ENCODE measurements at regions not wholly inside any gene's neighbourhood (a gene's known extent, or its start where the extent isn't known, plus 50 kb on each side); places are given as distances from the start of the nearest gene placed in this dataset.

DNA sequence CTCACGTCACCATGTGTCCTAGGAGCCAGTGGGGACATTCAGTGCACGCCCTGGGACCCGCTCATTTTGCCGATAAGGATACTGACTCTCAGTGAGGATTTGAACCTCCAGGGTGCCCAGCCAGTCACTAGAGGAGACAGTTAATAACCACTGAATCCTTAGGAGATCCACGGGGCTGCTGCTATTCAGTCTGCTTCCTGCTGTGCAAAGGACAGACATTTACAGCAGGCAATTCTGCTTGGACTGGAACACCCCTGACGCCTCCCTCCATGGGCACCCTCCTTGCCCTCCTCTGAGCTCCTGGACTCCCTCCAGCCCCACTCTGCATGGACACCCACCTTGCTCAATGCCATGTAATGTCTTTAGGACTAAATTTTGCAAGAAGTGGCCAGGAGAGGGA lies 265.5 kb downstream of the EIPR1 start:
- Histone ChIP-seq H3K4me1 (replicated peaks) (no peaks in the 10 kb centered on the region), H3K27ac (no peak overlapping the region), H3K9me3 (no peaks in the 10 kb centered on the region), H3K27me3 (replicated peaks; ENCODE audit: insufficient read depth) (no peaks in the 10 kb centered on the region), H3K36me3 (no peaks in the 10 kb centered on the region), H3K4me3 (no peak overlapping the region)
- WGBS, result 86% methylated on average over 6 of the region's 6 CpGs
- intact Hi-C loops (cut with DNase I), result no loop called here
- TF ChIP-seq POLR2AphosphoS5 (IDR thresholded peaks at IDR 0.05), result no peak
- no peak for DNase-seq (ENCODE audit: low spot score)

DNA sequence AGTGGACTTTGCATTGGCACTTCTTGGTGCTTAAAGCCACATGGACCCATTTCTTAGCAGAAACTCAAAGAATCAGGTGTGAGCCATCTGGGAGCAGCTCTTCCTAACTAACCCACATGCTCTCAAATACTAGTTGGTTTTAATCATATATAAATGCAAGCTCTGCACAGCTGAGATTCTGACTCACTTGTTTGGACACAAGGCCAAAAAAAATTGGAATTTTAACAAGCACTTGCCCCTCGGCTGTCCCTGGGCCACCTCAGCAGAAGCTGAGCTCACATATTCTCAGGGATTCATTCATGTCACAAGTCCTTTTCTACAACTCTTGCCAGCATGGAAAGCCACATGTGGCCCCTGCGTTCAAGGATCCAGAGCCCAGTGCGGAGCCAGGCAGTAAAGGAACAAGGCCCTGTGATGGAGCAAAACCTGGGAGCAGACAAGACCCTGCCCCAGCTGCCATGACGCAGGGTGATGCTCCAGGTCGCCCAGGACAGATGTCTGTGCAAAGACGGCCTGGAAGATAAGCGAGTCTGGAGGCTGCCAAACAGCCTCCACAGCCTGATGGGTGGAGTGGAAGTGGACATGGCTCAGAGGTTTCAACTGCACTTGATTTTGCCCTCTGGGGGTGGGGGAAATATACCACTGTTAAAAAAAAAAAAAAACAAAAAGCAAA lies 266.5 kb downstream of the EIPR1 start:
- H3K4me1 ChIP-seq (replicated peaks), result no peaks in the 10 kb centered on the region
- H3K36me3 ChIP-seq, result no peaks in the 10 kb centered on the region
- intact Hi-C loops (cut with DNase I), result no loop called here
- no peak for TF ChIP-seq POLR2A (IDR thresholded peaks at IDR 0.05)
- TF ChIP-seq, protein P1, sequence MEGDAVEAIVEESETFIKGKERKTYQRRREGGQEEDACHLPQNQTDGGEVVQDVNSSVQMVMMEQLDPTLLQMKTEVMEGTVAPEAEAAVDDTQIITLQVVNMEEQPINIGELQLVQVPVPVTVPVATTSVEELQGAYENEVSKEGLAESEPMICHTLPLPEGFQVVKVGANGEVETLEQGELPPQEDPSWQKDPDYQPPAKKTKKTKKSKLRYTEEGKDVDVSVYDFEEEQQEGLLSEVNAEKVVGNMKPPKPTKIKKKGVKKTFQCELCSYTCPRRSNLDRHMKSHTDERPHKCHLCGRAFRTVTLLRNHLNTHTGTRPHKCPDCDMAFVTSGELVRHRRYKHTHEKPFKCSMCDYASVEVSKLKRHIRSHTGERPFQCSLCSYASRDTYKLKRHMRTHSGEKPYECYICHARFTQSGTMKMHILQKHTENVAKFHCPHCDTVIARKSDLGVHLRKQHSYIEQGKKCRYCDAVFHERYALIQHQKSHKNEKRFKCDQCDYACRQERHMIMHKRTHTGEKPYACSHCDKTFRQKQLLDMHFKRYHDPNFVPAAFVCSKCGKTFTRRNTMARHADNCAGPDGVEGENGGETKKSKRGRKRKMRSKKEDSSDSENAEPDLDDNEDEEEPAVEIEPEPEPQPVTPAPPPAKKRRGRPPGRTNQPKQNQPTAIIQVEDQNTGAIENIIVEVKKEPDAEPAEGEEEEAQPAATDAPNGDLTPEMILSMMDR (IDR thresholded peaks at IDR 0.05), result no peak
- TF ChIP-seq POLR2AphosphoS5 (IDR thresholded peaks at IDR 0.05), result no peak
- DNase-seq (ENCODE audit: low spot score), result no peak
- 85% methylated on average over 7 of the region's 7 CpGs for WGBS
- no peaks in the 10 kb centered on the region for H3K27me3 ChIP-seq (replicated peaks; ENCODE audit: insufficient read depth)
- no peak overlapping the region for H3K27ac ChIP-seq
- H3K9me3 ChIP-seq, result no peaks in the 10 kb centered on the region
- H3K4me3 ChIP-seq, result no peak overlapping the region

DNA sequence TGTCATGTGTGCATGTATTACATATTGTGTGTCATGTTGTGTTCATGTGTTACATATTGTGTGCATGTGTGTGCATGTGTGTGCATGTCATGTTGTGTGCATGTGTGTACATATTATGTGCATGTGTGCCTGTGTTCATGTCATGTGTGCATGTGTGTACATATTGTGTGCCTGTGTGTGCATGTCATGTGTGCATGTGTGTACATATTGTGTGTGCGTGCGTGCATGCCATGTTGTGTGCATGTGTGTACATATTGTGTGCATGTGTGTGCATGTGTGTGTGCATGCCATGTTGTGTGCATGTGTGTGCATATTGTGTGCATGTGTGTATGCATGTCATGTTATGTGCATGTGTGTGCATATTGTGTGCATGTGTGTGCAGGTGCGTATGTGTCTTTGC lies 267.1 kb downstream of the EIPR1 start:
- Histone ChIP-seq H3K9me3 (no peaks in the 10 kb centered on the region), H3K36me3 (no peaks in the 10 kb centered on the region), H3K27me3 (replicated peaks; ENCODE audit: insufficient read depth) (no peaks in the 10 kb centered on the region), H3K27ac (no peak overlapping the region), H3K4me3 (no peak overlapping the region), H3K4me1 (replicated peaks) (no peaks in the 10 kb centered on the region)
- 100% methylated on average over 3 of the region's 3 CpGs for WGBS
- DNase-seq (ENCODE audit: low spot score), result no peak
- intact Hi-C loops (cut with DNase I), result no loop called here
- TF ChIP-seq, protein P1 (IDR thresholded peaks at IDR 0.05), result no peak
- no peak for TF ChIP-seq POLR2AphosphoS5 (IDR thresholded peaks at IDR 0.05)
- TF ChIP-seq POLR2A (IDR thresholded peaks at IDR 0.05), result no peak

DNA sequence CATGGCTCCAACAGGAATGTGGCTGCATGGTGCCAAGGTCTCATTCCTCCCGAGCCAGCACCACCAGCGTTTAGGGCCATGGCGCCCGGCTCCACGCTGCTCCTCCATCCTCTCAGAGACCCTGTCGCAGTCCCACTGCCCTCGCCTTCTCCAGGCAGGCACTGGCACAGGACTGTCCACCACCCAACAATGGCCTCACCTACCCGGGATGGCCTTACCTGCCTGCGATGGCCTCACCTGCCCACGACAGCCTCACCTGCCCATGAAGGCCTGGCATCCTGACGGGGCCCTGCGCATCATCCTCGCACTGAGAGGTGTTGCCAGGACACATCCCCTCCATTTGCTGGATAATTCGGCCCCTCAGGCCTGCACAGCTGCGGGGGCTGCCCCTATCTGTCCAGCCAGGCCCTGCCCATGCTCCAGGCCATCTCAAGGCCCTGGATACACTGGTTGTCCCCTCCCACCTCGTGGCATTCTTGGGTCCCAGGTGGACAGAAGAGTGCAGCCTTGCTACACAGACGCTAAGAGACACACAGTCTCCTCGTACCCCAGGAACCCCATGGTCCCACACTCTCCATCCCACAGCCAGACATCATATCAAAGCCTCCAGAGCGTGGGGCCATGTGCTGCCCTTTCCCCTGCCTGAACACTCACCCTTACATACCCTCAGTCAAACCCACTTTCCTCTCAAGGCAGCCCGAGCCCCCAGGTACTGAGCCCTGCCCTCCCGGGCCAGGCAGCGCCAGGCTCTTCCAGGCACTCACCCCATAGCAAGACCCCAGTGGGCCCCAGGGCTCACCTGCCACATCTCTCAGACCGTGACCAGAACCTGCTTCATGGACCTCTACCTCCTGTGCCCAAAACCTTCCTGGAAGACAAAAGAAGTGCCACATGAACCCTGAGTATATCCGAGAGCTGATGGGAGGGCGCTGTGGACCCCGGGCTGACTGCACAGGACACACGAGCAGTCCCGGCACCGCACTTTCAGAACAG lies 268.6 kb downstream of the EIPR1 start:
- Histone ChIP-seq H3K27me3 (replicated peaks; ENCODE audit: insufficient read depth) (no peaks in the 10 kb centered on the region), H3K4me3 (no peak overlapping the region), H3K4me1 (replicated peaks) (no peaks in the 10 kb centered on the region), H3K27ac (no peak overlapping the region), H3K36me3 (no peaks in the 10 kb centered on the region), H3K9me3 (no peaks in the 10 kb centered on the region)
- WGBS, result 95% methylated on average over 27 of the region's 29 CpGs
- intact Hi-C loops (cut with DNase I), result no loop called here
- DNase-seq (ENCODE audit: low spot score), result no peak
- TF ChIP-seq POLR2AphosphoS5 (IDR thresholded peaks at IDR 0.05), result no peak
- no peak for TF ChIP-seq POLR2A (IDR thresholded peaks at IDR 0.05)

GRCh38 chr2:3108105-3108504 lies 269.5 kb downstream of the EIPR1 start:
- Histone ChIP-seq H3K4me3 (no peak overlapping the region), H3K27me3 (replicated peaks; ENCODE audit: insufficient read depth) (no peaks in the 10 kb centered on the region), H3K36me3 (no peaks in the 10 kb centered on the region), H3K27ac (no peak overlapping the region), H3K9me3 (no peaks in the 10 kb centered on the region), H3K4me1 (replicated peaks) (no peaks in the 10 kb centered on the region)
- 92% methylated on average over 9 of the region's 14 CpGs for WGBS
- DNase-seq (ENCODE audit: low spot score), result no peak
- intact Hi-C loops (cut with DNase I), result no loop called here
- TF ChIP-seq POLR2A (IDR thresholded peaks at IDR 0.05) (no peak), POLR2AphosphoS5 (IDR thresholded peaks at IDR 0.05) (no peak)
- TF ChIP-seq, protein P1 (IDR thresholded peaks at IDR 0.05), result no peak
